HG03095 (cell line): ENCODE measurements at regions not wholly inside any gene's neighbourhood (a gene's known extent, or its start where the extent isn't known, plus 50 kb on each side); places are given as distances from the start of the nearest gene placed in this dataset.

Source experiments
- ATAC-seq: cut with Tn5 transposase; IDR thresholded peaks from one replicate; pipeline ENCODE4 v1.9.1; 2021; ENCODE audit warnings: moderate library complexity; ENCODE audit not compliant: unreplicated experiment

GRCh38 chr13:70347947-70348620, 239.8 kb upstream of the KLHL1 start:
- no peak for ATAC-seq

- no peak for ATAC-seq
Measured at GRCh38 chr13:70339738-70340137, 231.5 kb upstream of the KLHL1 start.

- ATAC-seq = no peak
Measured at GRCh38 chr13:70338609-70339008, 230.4 kb upstream of the KLHL1 start.

GRCh38 chr13:70336866-70337265, 228.6 kb upstream of the KLHL1 start:
- no peak for ATAC-seq

- ATAC-seq = no peak
Measured at GRCh38 chr13:70333752-70334151, 225.5 kb upstream of the KLHL1 start.

- ATAC-seq = no peak
Measured at GRCh38 chr13:70330697-70331361, 222.6 kb upstream of the KLHL1 start.

- ATAC-seq = no peak
Measured at GRCh38 chr13:70324519-70324918, 216.3 kb upstream of the KLHL1 start.

- ATAC-seq = no peak
Measured at GRCh38 chr13:70311191-70311590, 202.9 kb upstream of the KLHL1 start.

GRCh38 chr13:70310396-70311119, 202.3 kb upstream of the KLHL1 start:
- no peak for ATAC-seq

- no peak for ATAC-seq
Measured at GRCh38 chr13:70297189-70297616, 189.0 kb upstream of the KLHL1 start.

GRCh38 chr13:70284371-70284770, 176.1 kb upstream of the KLHL1 start:
- no peak for ATAC-seq

- no peak for ATAC-seq
Measured at GRCh38 chr13:70275841-70276240, 167.6 kb upstream of the KLHL1 start.

GRCh38 chr13:70255406-70255991, 147.2 kb upstream of the KLHL1 start:
- ATAC-seq = no peak

GRCh38 chr13:70253834-70254233, 145.6 kb upstream of the KLHL1 start:
- no peak for ATAC-seq

- no peak for ATAC-seq
Measured at GRCh38 chr13:70253411-70253810, 145.2 kb upstream of the KLHL1 start.

GRCh38 chr13:70249332-70250064, 141.2 kb upstream of the KLHL1 start:
- ATAC-seq = no peak

- ATAC-seq = no peak
Measured at GRCh38 chr13:70237131-70237530, 128.9 kb upstream of the KLHL1 start.

GRCh38 chr13:70235565-70235964, 127.3 kb upstream of the KLHL1 start:
- no peak for ATAC-seq

- ATAC-seq = no peak
Measured at GRCh38 chr13:70223911-70224310, 115.7 kb upstream of the KLHL1 start.

GRCh38 chr13:70222926-70223325, 114.7 kb upstream of the KLHL1 start:
- no peak for ATAC-seq

GRCh38 chr13:70218618-70219017, 110.4 kb upstream of the KLHL1 start:
- no peak for ATAC-seq
